H9 (cell line): ENCODE measurements at regions not wholly inside any gene's neighbourhood (a gene's known extent, or its start where the extent isn't known, plus 50 kb on each side); places are given as distances from the start of the nearest gene placed in this dataset.

ENCODE experiments used
- DNase-seq: peaks from one replicate; pipeline ENCODE4 v3.0.0-alpha.2; 2017
- H2AFZ ChIP-seq: one replicate; pipeline ENCODE4 v1.6.1; 2013; ENCODE audit warnings: mild to moderate bottlenecking, low read length, control low read depth, moderate library complexity
- H2AK5ac ChIP-seq: 2 replicates; pipeline ENCODE4 v1.6.1; 2013; ENCODE audit warnings: low read length, control low read depth, mixed read lengths; ENCODE audit not compliant: insufficient read length
- H2BK120ac ChIP-seq: one replicate; pipeline ENCODE4 v1.6.1; 2013; ENCODE audit warnings: low read depth, mild to moderate bottlenecking, low read length, control low read depth, inconsistent platforms; ENCODE audit not compliant: poor library complexity, severe bottlenecking
- H2BK12ac ChIP-seq: 2 replicates; pipeline ENCODE4 v1.6.1; 2013; ENCODE audit warnings: low read length, control low read depth, mixed read lengths, low read depth; ENCODE audit not compliant: insufficient read length
- H2BK15ac ChIP-seq: 2 replicates; pipeline ENCODE4 v1.6.1; 2013; ENCODE audit warnings: low read depth, low read length, control low read depth
- H2BK20ac ChIP-seq: one replicate; pipeline ENCODE4 v1.6.1; 2013; ENCODE audit warnings: low read depth, mild to moderate bottlenecking, low read length, control low read depth, inconsistent platforms; ENCODE audit not compliant: poor library complexity, severe bottlenecking
- H2BK5ac ChIP-seq: 2 replicates; pipeline ENCODE4 v1.6.1; 2013; ENCODE audit warnings: low read length, control low read depth, mixed read lengths; ENCODE audit not compliant: insufficient read length
- H3K14ac ChIP-seq: 2 replicates; pipeline ENCODE4 v1.6.1; 2013; ENCODE audit warnings: low read length, control low read depth; ENCODE audit not compliant: insufficient read depth
- H3K18ac ChIP-seq: 2 replicates; pipeline ENCODE4 v1.6.1; 2013; ENCODE audit warnings: low read depth, mild to moderate bottlenecking, mixed read lengths, low read length, control low read depth; ENCODE audit not compliant: insufficient read length
- H3K23ac ChIP-seq: 2 replicates; pipeline ENCODE4 v1.6.1; 2013; ENCODE audit warnings: low read length, control low read depth, mixed read lengths, low read depth; ENCODE audit not compliant: insufficient read length
- H3K23me2 ChIP-seq: 2 replicates; pipeline ENCODE4 v1.6.1; 2013; ENCODE audit warnings: low read depth, mild to moderate bottlenecking, mixed read lengths, low read length, control low read depth; ENCODE audit not compliant: insufficient read length, poor library complexity, severe bottlenecking
- H3K27ac ChIP-seq: 2 replicates; pipeline ENCODE4 v1.5.1; 2013; ENCODE audit warnings: low read length, control low read depth, mixed read lengths, low read depth; ENCODE audit not compliant: insufficient read length
- H3K27me3 ChIP-seq: 2 replicates; pipeline ENCODE4 v1.6.1; 2013; ENCODE audit warnings: low read length, control low read depth, inconsistent platforms; ENCODE audit not compliant: insufficient read depth
- H3K4ac ChIP-seq: 2 replicates; pipeline ENCODE4 v1.6.1; 2013; ENCODE audit warnings: low read depth, mild to moderate bottlenecking, control low read depth, inconsistent platforms, low read length, moderate library complexity
- H3K4me1 ChIP-seq: 2 replicates; pipeline ENCODE4 v1.6.1; 2013; ENCODE audit warnings: low read length, control low read depth, inconsistent platforms; ENCODE audit not compliant: insufficient read depth
- H3K4me2 ChIP-seq: 2 replicates; pipeline ENCODE4 v1.6.1; 2013; ENCODE audit warnings: low read length, control low read depth, mixed read lengths; ENCODE audit not compliant: insufficient read length, insufficient read depth
- H3K56ac ChIP-seq: 2 replicates; pipeline ENCODE4 v1.6.1; 2013; ENCODE audit warnings: low read depth, mild to moderate bottlenecking, mixed read lengths, low read length, control low read depth; ENCODE audit not compliant: insufficient read length
- H3K79me1 ChIP-seq: 2 replicates; pipeline ENCODE4 v1.6.1; 2013; ENCODE audit warnings: low read depth, mild to moderate bottlenecking, moderate library complexity, low read length, control low read depth, inconsistent platforms; ENCODE audit not compliant: insufficient read depth, poor library complexity, severe bottlenecking
- H3K79me2 ChIP-seq: 2 replicates; pipeline ENCODE4 v1.6.1; 2013; ENCODE audit warnings: low read length, control low read depth, inconsistent platforms; ENCODE audit not compliant: insufficient read depth
- H3K9ac ChIP-seq: 2 replicates; pipeline ENCODE4 v1.6.1; 2013; ENCODE audit warnings: low read length, control low read depth, mixed read lengths; ENCODE audit not compliant: insufficient read length; ENCODE audit errors: extremely low read depth
- H3K9me3 ChIP-seq: one replicate; pipeline ENCODE4 v1.6.1; 2013; ENCODE audit warnings: low read depth, low read length, inconsistent platforms; ENCODE audit not compliant: control insufficient read depth
- H3T11ph ChIP-seq: one replicate; pipeline ENCODE4 v1.6.1; 2013; ENCODE audit warnings: mild to moderate bottlenecking, low read length, control low read depth, inconsistent platforms
- H4K20me1 ChIP-seq: one replicate; pipeline ENCODE4 v1.6.1; 2013; ENCODE audit not compliant: control insufficient read depth, insufficient read length, insufficient read depth
- H4K5ac ChIP-seq: 2 replicates; pipeline ENCODE4 v1.6.1; 2013; ENCODE audit warnings: low read depth, mild to moderate bottlenecking, mixed read lengths, low read length, control low read depth; ENCODE audit not compliant: insufficient read length
- H4K8ac ChIP-seq: replicated peaks from 2 replicates; pipeline ENCODE4 v1.6.1; 2013; ENCODE audit warnings: low read length, control low read depth, mixed read lengths, low read depth; ENCODE audit not compliant: insufficient read length
- H4K91ac ChIP-seq: 2 replicates; pipeline ENCODE4 v1.6.1; 2013; ENCODE audit warnings: low read depth, mild to moderate bottlenecking, moderate library complexity, mixed read lengths, low read length, control low read depth; ENCODE audit not compliant: insufficient read length
- H3K27ac Mint-ChIP-seq, 3 experiments: 2 replicates in 2 of 3; 3 replicates in 1 of 3; pipeline ENCODE4 v1.8.0; 2020 to 2021; ENCODE audit warnings: mixed read lengths in 3 of 3, mild to moderate bottlenecking in 1 of 3, moderate library complexity in 1 of 3
- H3K27me3 Mint-ChIP-seq: 2 replicates; pipeline ENCODE4 v1.8.0; 2021; ENCODE audit warnings: low read depth, mild to moderate bottlenecking, moderate library complexity, mixed read lengths
- H3K36me3 Mint-ChIP-seq, 3 experiments: 2 replicates in 2 of 3; 3 replicates in 1 of 3; pipeline ENCODE4 v1.8.0; 2020 to 2021; ENCODE audit warnings: low read depth in 3 of 3, mixed read lengths in 3 of 3; ENCODE audit not compliant: insufficient read depth in 1 of 3
- H3K4me1 Mint-ChIP-seq, 2 experiments: 2 replicates each; pipeline ENCODE4 v1.8.0; 2020; ENCODE audit warnings: mixed read lengths in 2 of 2
- H3K4me3 Mint-ChIP-seq, 2 experiments: 2 replicates in 1 of 2; 3 replicates in 1 of 2; pipeline ENCODE4 v1.8.0; 2020 to 2021; ENCODE audit warnings: mild to moderate bottlenecking in 2 of 2, mixed read lengths in 2 of 2, moderate library complexity in 1 of 2
- H3K9me3 Mint-ChIP-seq, 2 experiments: 2 replicates in 1 of 2; 3 replicates in 1 of 2; pipeline ENCODE4 v1.8.0; 2020; ENCODE audit warnings: mild to moderate bottlenecking in 2 of 2, mixed read lengths in 2 of 2, moderate library complexity in 1 of 2
- WGBS: extraction: QIAGEN DNeasy Blood & Tissue Kit; methylation state at CpG from one replicate; pipeline ENCODE4 v1.1.7; 2013; ENCODE audit warnings: missing lambda C conversion rate, low lambda C conversion rate, mixed read lengths; ENCODE audit not compliant: insufficient read length; ENCODE audit errors: extremely low coverage; 5-methylcytosine and 5-hydroxymethylcytosine counted together
- TF ChIP-seq, protein P1 (sequence below): fragments of 200-600 bp; sonication (generic); conservative IDR thresholded peaks from 3 replicates; pipeline ENCODE4 v1.8.0; 2021; ENCODE audit warnings: antibody characterized with exemption, mild to moderate bottlenecking

DNA sequence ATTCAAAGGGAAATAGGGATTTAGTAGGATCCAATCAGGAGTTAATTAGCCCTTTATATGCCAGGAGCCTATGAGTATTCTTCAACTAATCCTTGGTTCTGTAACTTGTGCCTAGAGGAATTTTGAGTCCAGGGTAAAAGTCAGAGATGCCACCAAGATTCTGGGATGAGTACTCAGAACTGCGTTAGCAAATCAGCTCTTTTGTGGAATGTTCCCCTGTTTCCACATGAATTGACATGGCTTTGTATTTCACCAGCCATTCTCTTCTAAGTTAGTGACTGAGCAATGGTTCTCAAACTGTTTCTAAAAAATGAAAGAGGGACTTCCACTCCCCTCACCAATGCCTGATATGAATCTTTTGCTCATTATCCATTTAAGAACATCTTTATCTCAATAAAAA, 508.7 kb downstream of the SOX2 start:
- no peaks in the 10 kb centered on the region for H3K23me2 ChIP-seq
- no peak overlapping the region for H3K18ac ChIP-seq
- no peak overlapping the region for H2AFZ ChIP-seq
- H3K23ac ChIP-seq, result no peak overlapping the region
- DNase-seq, result no peak
- no peak overlapping the region for H3K4ac ChIP-seq
- H3K9me3 Mint-ChIP-seq, result peaks cover 9 to 12% of the 10 kb centered on the region in 2 experiments; a peak in 4 of 5 replicates
- no peak overlapping the region for H4K5ac ChIP-seq
- no peak overlapping the region for H2BK120ac ChIP-seq
- 0 out of 2 replicates have a peak, but pooled peaks cover 10% of the 10 kb centered on the region for H3K4me1 ChIP-seq
- no CpG with 5 or more reads among the region's 1 CpG for WGBS
- H2BK12ac ChIP-seq, result no peak overlapping the region
- H4K91ac ChIP-seq, result no peak overlapping the region
- no peaks in the 10 kb centered on the region for H4K20me1 ChIP-seq
- H3K79me2 ChIP-seq, result no peaks in the 10 kb centered on the region
- no peak overlapping the region for H3K4me3 Mint-ChIP-seq
- no peak overlapping the region for H2AK5ac ChIP-seq
- no peak overlapping the region for H2BK15ac ChIP-seq
- peaks cover 3 to 19% (median 14%) of the 10 kb centered on the region in 3 experiments; a peak in 6 of 7 replicates for H3K36me3 Mint-ChIP-seq
- no peak overlapping the region for H3K4me2 ChIP-seq
- no peaks in the 10 kb centered on the region for H3K27me3 ChIP-seq
- H4K8ac ChIP-seq, result no peak overlapping the region
- no peaks in the 10 kb centered on the region for H3K27me3 Mint-ChIP-seq
- H3K27ac Mint-ChIP-seq, result no peak overlapping the region
- H3K14ac ChIP-seq, result no peak overlapping the region
- H3T11ph ChIP-seq, result no peak overlapping the region
- no peak overlapping the region for H3K56ac ChIP-seq
- TF ChIP-seq, protein P1, sequence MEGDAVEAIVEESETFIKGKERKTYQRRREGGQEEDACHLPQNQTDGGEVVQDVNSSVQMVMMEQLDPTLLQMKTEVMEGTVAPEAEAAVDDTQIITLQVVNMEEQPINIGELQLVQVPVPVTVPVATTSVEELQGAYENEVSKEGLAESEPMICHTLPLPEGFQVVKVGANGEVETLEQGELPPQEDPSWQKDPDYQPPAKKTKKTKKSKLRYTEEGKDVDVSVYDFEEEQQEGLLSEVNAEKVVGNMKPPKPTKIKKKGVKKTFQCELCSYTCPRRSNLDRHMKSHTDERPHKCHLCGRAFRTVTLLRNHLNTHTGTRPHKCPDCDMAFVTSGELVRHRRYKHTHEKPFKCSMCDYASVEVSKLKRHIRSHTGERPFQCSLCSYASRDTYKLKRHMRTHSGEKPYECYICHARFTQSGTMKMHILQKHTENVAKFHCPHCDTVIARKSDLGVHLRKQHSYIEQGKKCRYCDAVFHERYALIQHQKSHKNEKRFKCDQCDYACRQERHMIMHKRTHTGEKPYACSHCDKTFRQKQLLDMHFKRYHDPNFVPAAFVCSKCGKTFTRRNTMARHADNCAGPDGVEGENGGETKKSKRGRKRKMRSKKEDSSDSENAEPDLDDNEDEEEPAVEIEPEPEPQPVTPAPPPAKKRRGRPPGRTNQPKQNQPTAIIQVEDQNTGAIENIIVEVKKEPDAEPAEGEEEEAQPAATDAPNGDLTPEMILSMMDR, result no peak
- no peaks in the 10 kb centered on the region for H3K9me3 ChIP-seq
- no peaks in the 10 kb centered on the region for H3K79me1 ChIP-seq
- no peak overlapping the region for H2BK20ac ChIP-seq
- no peak overlapping the region for H2BK5ac ChIP-seq
- no peak overlapping the region for H3K27ac ChIP-seq
- H3K9ac ChIP-seq, result no peak overlapping the region
- H3K4me1 Mint-ChIP-seq, result peaks cover 30 to 31% of the 10 kb centered on the region in 2 experiments
